ENCODE measurements at regions not wholly inside any gene's neighbourhood (a gene's known extent, or its start where the extent isn't known, plus 50 kb on each side); places are given as distances from the start of the nearest gene placed in this dataset.
A peak's percentile ranks its signal among the peaks of the same experiment; 100 is the strongest.

- Histone ChIP-seq H3K27ac (ENCODE audit: insufficient read depth, low read length) (no peak overlapping the region), H4K20me1 (ENCODE audit: control insufficient read depth, extremely low read depth, insufficient read depth, low read length) (no peaks in the 10 kb centered on the region), H3K36me3 (ENCODE audit: control insufficient read depth, insufficient read depth, low read length) (no peaks in the 10 kb centered on the region), H3K4me3 (replicated peaks in 1 of 4; ENCODE audit: control extremely low read depth in 1 of 4, insufficient read depth in 1 of 4, low read depth in 3 of 4, low read length in 4 of 4) (no peak overlapping the region), H3K9ac (ENCODE audit: insufficient read depth, low read length) (no peak overlapping the region), H2AFZ (ENCODE audit: low read length) (no peak overlapping the region), H3K4me1 (ENCODE audit: control insufficient read depth, extremely low read depth, insufficient read depth, low read length) (peaks cover 2% of the 10 kb centered on the region), H3K9me3 (ENCODE audit: control insufficient read depth, insufficient read depth, low read depth, low read length) (no peaks in the 10 kb centered on the region), H3K27me3 (ENCODE audit: control insufficient read depth, insufficient read depth, low read length) (no peaks in the 10 kb centered on the region), H3K4me2 (ENCODE audit: extremely low read depth, insufficient read depth, low read length) (no peak overlapping the region), H3K79me2 (ENCODE audit: control insufficient read depth, insufficient read depth, low read length) (no peaks in the 10 kb centered on the region)
- no peak for DNase-seq (ENCODE audit: low read depth in 2 of 2)
- no peak for TF ChIP-seq EZH2 (IDR thresholded peaks at IDR 0.05; ENCODE audit: low read length, missing control alignments)
- TF ChIP-seq, protein P1, sequence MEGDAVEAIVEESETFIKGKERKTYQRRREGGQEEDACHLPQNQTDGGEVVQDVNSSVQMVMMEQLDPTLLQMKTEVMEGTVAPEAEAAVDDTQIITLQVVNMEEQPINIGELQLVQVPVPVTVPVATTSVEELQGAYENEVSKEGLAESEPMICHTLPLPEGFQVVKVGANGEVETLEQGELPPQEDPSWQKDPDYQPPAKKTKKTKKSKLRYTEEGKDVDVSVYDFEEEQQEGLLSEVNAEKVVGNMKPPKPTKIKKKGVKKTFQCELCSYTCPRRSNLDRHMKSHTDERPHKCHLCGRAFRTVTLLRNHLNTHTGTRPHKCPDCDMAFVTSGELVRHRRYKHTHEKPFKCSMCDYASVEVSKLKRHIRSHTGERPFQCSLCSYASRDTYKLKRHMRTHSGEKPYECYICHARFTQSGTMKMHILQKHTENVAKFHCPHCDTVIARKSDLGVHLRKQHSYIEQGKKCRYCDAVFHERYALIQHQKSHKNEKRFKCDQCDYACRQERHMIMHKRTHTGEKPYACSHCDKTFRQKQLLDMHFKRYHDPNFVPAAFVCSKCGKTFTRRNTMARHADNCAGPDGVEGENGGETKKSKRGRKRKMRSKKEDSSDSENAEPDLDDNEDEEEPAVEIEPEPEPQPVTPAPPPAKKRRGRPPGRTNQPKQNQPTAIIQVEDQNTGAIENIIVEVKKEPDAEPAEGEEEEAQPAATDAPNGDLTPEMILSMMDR (conservative IDR thresholded peaks at IDR 0.05 in 1 of 2, IDR thresholded peaks at IDR 0.05 in 1 of 2; ENCODE audit: low read depth in 1 of 2, low read length in 2 of 2), result no peak
Measured at GRCh38 chr18:56381196-56381595, 257.2 kb downstream of the TXNL1 start.

- Histone ChIP-seq H3K4me3 (replicated peaks in 1 of 4; ENCODE audit: control extremely low read depth in 1 of 4, insufficient read depth in 1 of 4, low read depth in 3 of 4, low read length in 4 of 4) (no peak overlapping the region), H3K9me3 (ENCODE audit: control insufficient read depth, insufficient read depth, low read depth, low read length) (no peaks in the 10 kb centered on the region), H3K27ac (ENCODE audit: insufficient read depth, low read length) (no peak overlapping the region), H2AFZ (ENCODE audit: low read length) (no peak overlapping the region), H3K79me2 (ENCODE audit: control insufficient read depth, insufficient read depth, low read length) (no peaks in the 10 kb centered on the region), H3K4me2 (ENCODE audit: extremely low read depth, insufficient read depth, low read length) (no peak overlapping the region), H3K36me3 (ENCODE audit: control insufficient read depth, insufficient read depth, low read length) (no peaks in the 10 kb centered on the region), H4K20me1 (ENCODE audit: control insufficient read depth, extremely low read depth, insufficient read depth, low read length) (no peaks in the 10 kb centered on the region), H3K9ac (ENCODE audit: insufficient read depth, low read length) (no peak overlapping the region), H3K27me3 (ENCODE audit: control insufficient read depth, insufficient read depth, low read length) (no peaks in the 10 kb centered on the region), H3K4me1 (ENCODE audit: control insufficient read depth, extremely low read depth, insufficient read depth, low read length) (peaks cover 2% of the 10 kb centered on the region)
- TF ChIP-seq EZH2 (IDR thresholded peaks at IDR 0.05; ENCODE audit: low read length, missing control alignments), result no peak
- TF ChIP-seq, protein P1 (conservative IDR thresholded peaks at IDR 0.05 in 1 of 2, IDR thresholded peaks at IDR 0.05 in 1 of 2; ENCODE audit: low read depth in 1 of 2, low read length in 2 of 2), result no peak
- DNase-seq (ENCODE audit: low read depth in 2 of 2), result no peak
Measured at GRCh38 chr18:56380685-56381084, 257.7 kb downstream of the TXNL1 start.

GRCh38 chr18:56379256-56379655, 259.1 kb downstream of the TXNL1 start:
- H3K4me1 ChIP-seq (ENCODE audit: control insufficient read depth, extremely low read depth, insufficient read depth, low read length), result peaks cover 2% of the 10 kb centered on the region
- H3K4me2 ChIP-seq (ENCODE audit: extremely low read depth, insufficient read depth, low read length), result peak overlapping the region; percentile 86
- peak in 1 of 2 donors; percentile 23 for DNase-seq (ENCODE audit: low read depth in 2 of 2)
- H3K79me2 ChIP-seq (ENCODE audit: control insufficient read depth, insufficient read depth, low read length), result no peaks in the 10 kb centered on the region
- H3K9me3 ChIP-seq (ENCODE audit: control insufficient read depth, insufficient read depth, low read depth, low read length), result no peaks in the 10 kb centered on the region
- no peaks in the 10 kb centered on the region for H4K20me1 ChIP-seq (ENCODE audit: control insufficient read depth, extremely low read depth, insufficient read depth, low read length)
- no peak overlapping the region for H3K9ac ChIP-seq (ENCODE audit: insufficient read depth, low read length)
- H3K4me3 ChIP-seq (replicated peaks in 1 of 4; ENCODE audit: control extremely low read depth in 1 of 4, insufficient read depth in 1 of 4, low read depth in 3 of 4, low read length in 4 of 4), result peak overlapping the region in 3 of 4 experiments; percentile 29 to 66 (median 55)
- peak overlapping the region; percentile 79 for H2AFZ ChIP-seq (ENCODE audit: low read length)
- peak overlapping the region; percentile 51 for H3K27ac ChIP-seq (ENCODE audit: insufficient read depth, low read length)
- TF ChIP-seq, protein P1 (conservative IDR thresholded peaks at IDR 0.05 in 1 of 2, IDR thresholded peaks at IDR 0.05 in 1 of 2; ENCODE audit: low read depth in 1 of 2, low read length in 2 of 2), result no peak
- no peak for TF ChIP-seq EZH2 (IDR thresholded peaks at IDR 0.05; ENCODE audit: low read length, missing control alignments)
- no peaks in the 10 kb centered on the region for H3K27me3 ChIP-seq (ENCODE audit: control insufficient read depth, insufficient read depth, low read length)
- no peaks in the 10 kb centered on the region for H3K36me3 ChIP-seq (ENCODE audit: control insufficient read depth, insufficient read depth, low read length)

All from fibroblast of lung (primary cell).